Dendritic cell treated with granulocyte-macrophage colony-stimulating factor and Interleukin-4, amounts not matched to agents 40 ng/mL and 50 ng/mL, for 4 days (primary cell): ENCODE measurements at regions not wholly inside any gene's neighbourhood (a gene's known extent, or its start where the extent isn't known, plus 50 kb on each side); places are given as distances from the start of the nearest gene placed in this dataset.
"Not testable (repeated sequence)": the region's sequence is repeated elsewhere in the genome, so short reads cannot be mapped to it uniquely, and the experiment has no call there.

Experiments
- H3K27ac Mint-ChIP-seq: one replicate; pipeline ENCODE4 v1.8.0; 2022; ENCODE audit warnings: mild to moderate bottlenecking, mixed read lengths
- H3K27me3 Mint-ChIP-seq: one replicate; pipeline ENCODE4 v1.8.0; 2022; ENCODE audit warnings: mild to moderate bottlenecking, mixed read lengths
- H3K36me3 Mint-ChIP-seq: one replicate; pipeline ENCODE4 v1.8.0; 2022; ENCODE audit warnings: low read depth, mixed read lengths
- H3K4me1 Mint-ChIP-seq: one replicate; pipeline ENCODE4 v1.8.0; 2022; ENCODE audit warnings: low read depth, mixed read lengths
- H3K4me3 Mint-ChIP-seq: one replicate; pipeline ENCODE4 v1.8.0; 2022; ENCODE audit warnings: mild to moderate bottlenecking, moderate library complexity, mixed read lengths
- H3K9me3 Mint-ChIP-seq: one replicate; pipeline ENCODE4 v1.8.0; 2022; ENCODE audit warnings: mixed read lengths
- intact Hi-C: fragments of 100-400 bp; cut with micrococcal nuclease; formaldehyde crosslinking; loops from one replicate; pipeline ENCODE4 v1.15.0; 2022

DNA sequence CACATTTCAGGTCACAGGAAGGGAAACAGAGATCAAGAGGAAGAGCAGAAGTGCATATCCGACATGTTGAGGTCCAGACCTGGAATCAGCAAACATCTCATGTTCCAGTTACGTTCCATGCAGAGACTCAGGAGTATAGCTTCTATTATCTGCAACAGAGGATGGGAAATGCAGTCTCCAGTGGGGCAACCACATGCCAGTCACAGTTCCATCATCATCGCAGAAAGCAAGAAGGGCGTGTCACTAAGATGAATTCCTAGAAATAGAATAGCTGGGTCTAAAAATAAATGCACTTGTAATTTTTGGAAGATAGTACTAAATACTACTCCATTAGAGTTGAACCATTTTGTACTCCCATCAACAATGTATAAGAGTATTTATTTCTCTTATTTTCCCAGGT lies 133.2 kb upstream of the MDFIC start:
- Mint-ChIP-seq H3K27ac (no peak overlapping the region), H3K4me1 (no peaks in the 10 kb centered on the region), H3K4me3 (no peak overlapping the region), H3K9me3 (no peaks in the 10 kb centered on the region), H3K27me3 (no peaks in the 10 kb centered on the region), H3K36me3 (no peaks in the 10 kb centered on the region)
- intact Hi-C loops: no loop called here

DNA sequence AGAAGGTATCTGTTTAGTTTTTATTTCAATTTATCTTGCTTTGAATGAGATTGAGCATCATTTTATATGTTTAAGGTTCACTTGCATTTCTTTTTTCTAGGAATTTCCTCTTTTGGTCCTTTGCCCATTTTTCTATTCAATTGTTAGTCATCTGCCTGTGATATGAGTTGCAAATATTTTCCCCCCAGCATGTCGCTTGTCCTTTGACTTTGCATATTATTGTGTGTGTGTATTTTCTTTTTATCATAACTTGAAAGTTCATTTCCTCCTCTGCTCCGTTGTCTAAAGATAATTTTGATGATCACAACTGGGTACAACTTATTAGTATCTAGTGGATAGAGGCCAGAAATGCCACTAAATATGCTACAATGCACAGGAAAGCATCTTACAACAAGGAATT lies 132.7 kb upstream of the MDFIC start:
- Mint-ChIP-seq H3K4me3 (no peak overlapping the region), H3K9me3 (no peaks in the 10 kb centered on the region), H3K36me3 (no peaks in the 10 kb centered on the region), H3K4me1 (no peaks in the 10 kb centered on the region), H3K27me3 (no peaks in the 10 kb centered on the region), H3K27ac (no peak overlapping the region)
- intact Hi-C loops: no loop called here

- no peak overlapping the region for H3K4me3 Mint-ChIP-seq
- H3K9me3 Mint-ChIP-seq: no peaks in the 10 kb centered on the region
- no peaks in the 10 kb centered on the region for H3K4me1 Mint-ChIP-seq
- no peak overlapping the region for H3K27ac Mint-ChIP-seq
- H3K27me3 Mint-ChIP-seq: no peaks in the 10 kb centered on the region
- H3K36me3 Mint-ChIP-seq: no peaks in the 10 kb centered on the region
- intact Hi-C loops: no loop called here
Measured at GRCh38 chr7:114789871-114790311, 132.0 kb upstream of the MDFIC start.

GRCh38 chr7:114790521-114790920 lies 131.4 kb upstream of the MDFIC start:
- H3K4me3 Mint-ChIP-seq: no peak overlapping the region
- H3K27ac Mint-ChIP-seq: no peak overlapping the region
- no peaks in the 10 kb centered on the region for H3K9me3 Mint-ChIP-seq
- no peaks in the 10 kb centered on the region for H3K27me3 Mint-ChIP-seq
- no peaks in the 10 kb centered on the region for H3K36me3 Mint-ChIP-seq
- intact Hi-C loops: no loop called here
- no peaks in the 10 kb centered on the region for H3K4me1 Mint-ChIP-seq

GRCh38 chr7:114791771-114792170 lies 130.1 kb upstream of the MDFIC start:
- H3K4me1 Mint-ChIP-seq: no peaks in the 10 kb centered on the region
- no peak overlapping the region for H3K27ac Mint-ChIP-seq
- H3K36me3 Mint-ChIP-seq: no peaks in the 10 kb centered on the region
- no peaks in the 10 kb centered on the region for H3K9me3 Mint-ChIP-seq
- intact Hi-C loops: no loop called here
- H3K4me3 Mint-ChIP-seq: no peak overlapping the region
- H3K27me3 Mint-ChIP-seq: no peaks in the 10 kb centered on the region

DNA sequence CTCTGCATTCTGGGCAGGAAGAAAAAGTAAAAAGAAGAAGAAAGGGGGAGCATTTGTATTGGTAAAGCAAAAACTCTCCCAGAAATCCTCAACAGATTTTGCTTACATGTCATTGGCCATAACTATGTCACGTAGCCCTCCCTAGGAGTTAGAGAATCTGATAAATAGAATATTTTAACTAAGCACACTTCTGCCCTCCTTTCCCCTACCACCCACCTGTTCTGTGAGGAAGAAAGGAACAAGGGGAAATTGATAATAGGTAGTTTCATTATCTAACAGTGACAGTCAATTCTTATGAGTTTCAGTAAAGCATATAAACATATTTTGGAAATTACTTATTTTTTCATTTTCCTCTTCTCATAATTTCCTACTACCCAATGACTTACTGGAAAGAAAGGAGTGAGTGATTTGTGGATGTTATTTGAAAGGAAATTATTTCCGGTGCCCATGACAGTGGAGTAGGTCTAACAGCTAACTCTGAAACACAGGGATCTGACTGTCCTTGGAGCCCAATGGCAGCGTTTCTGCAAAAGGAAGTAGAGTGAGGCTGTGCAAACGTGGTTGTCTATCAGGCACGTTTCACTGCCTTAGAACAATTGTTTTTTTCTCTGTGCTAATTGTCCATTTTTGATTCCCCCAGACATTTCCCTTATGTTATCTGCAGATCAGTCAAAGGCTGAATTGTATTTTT lies 128.6 kb upstream of the MDFIC start:
- Mint-ChIP-seq H3K9me3 (no peaks in the 10 kb centered on the region), H3K4me3 (no peak overlapping the region), H3K4me1 (no peaks in the 10 kb centered on the region), H3K36me3 (no peaks in the 10 kb centered on the region), H3K27me3 (no peaks in the 10 kb centered on the region), H3K27ac (no peak overlapping the region)
- intact Hi-C loops: no loop called here

DNA sequence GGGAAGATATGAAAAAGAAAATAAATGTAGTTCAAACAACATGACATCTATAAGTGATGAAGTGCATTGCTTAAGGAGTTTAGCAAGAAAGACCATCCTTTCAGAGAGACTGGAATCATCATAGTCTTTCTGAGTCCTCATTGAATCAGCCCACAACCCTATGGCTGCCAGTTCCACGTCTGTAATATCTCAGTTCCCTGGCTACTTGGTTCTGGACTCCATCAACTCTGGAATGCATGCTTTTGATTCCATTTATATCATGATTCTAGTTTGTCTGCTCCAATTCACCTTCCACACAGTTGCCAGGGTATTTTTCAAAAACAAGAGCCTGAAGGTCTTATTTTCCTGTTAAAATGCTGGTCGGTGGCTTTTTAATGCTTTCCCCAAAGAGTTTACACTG lies 126.4 kb upstream of the MDFIC start:
- no peaks in the 10 kb centered on the region for H3K36me3 Mint-ChIP-seq
- H3K27ac Mint-ChIP-seq: no peak overlapping the region
- H3K4me1 Mint-ChIP-seq: no peaks in the 10 kb centered on the region
- H3K9me3 Mint-ChIP-seq: no peaks in the 10 kb centered on the region
- no peak overlapping the region for H3K4me3 Mint-ChIP-seq
- no peaks in the 10 kb centered on the region for H3K27me3 Mint-ChIP-seq
- intact Hi-C loops: no loop called here

DNA sequence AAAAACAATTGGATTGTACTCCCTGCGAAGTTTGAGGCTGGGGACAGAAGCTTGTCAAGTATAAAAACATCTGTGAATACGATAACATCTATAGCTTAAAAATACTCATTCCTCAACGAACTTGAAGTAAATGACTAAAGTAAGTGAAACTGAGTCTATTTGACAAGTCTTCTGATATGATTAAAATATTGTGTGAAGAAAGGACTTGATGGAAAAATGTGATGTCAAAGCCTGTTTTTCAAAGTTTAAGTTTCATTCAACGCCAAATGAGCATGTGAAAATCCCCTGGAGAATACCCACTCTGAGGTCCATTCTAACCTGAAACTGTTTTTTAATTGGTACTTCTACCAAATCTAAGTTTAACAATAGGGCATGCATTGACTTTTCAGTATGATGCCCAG lies 122.3 kb upstream of the MDFIC start:
- Mint-ChIP-seq H3K9me3 (no peaks in the 10 kb centered on the region), H3K27ac (no peak overlapping the region), H3K4me1 (no peaks in the 10 kb centered on the region), H3K36me3 (no peaks in the 10 kb centered on the region), H3K4me3 (no peak overlapping the region), H3K27me3 (no peaks in the 10 kb centered on the region)
- intact Hi-C loops: no loop called here

DNA sequence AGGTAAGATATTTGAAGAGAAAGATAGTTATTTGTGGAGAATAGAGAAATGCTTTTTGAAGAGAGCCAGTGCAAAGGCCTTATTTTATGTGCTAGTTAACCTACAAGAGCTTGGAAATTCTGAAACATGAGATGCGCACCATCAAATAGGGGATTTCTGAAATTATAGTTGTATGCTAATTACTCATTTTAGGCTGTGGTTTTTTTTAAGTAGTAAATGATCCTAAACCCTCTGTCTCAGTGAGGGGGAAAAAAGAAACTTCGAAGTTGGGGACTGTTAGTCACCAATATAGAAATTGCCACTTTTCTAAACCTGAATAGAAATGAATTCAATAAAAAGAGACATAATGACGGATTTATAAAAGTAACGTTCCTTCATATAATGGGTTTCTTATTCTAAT lies 119.3 kb upstream of the MDFIC start:
- H3K36me3 Mint-ChIP-seq: no peaks in the 10 kb centered on the region
- no peaks in the 10 kb centered on the region for H3K9me3 Mint-ChIP-seq
- no peak overlapping the region for H3K27ac Mint-ChIP-seq
- no peaks in the 10 kb centered on the region for H3K4me1 Mint-ChIP-seq
- intact Hi-C loops: no loop called here
- H3K4me3 Mint-ChIP-seq: no peak overlapping the region
- H3K27me3 Mint-ChIP-seq: no peaks in the 10 kb centered on the region

- Mint-ChIP-seq H3K4me1 (no peaks in the 10 kb centered on the region), H3K9me3 (no peaks in the 10 kb centered on the region), H3K4me3 (no peak overlapping the region), H3K27me3 (no peaks in the 10 kb centered on the region), H3K36me3 (no peaks in the 10 kb centered on the region), H3K27ac (no peak overlapping the region)
- intact Hi-C loops: no loop called here
Measured at GRCh38 chr7:114806590-114807162, 115.2 kb upstream of the MDFIC start.

DNA sequence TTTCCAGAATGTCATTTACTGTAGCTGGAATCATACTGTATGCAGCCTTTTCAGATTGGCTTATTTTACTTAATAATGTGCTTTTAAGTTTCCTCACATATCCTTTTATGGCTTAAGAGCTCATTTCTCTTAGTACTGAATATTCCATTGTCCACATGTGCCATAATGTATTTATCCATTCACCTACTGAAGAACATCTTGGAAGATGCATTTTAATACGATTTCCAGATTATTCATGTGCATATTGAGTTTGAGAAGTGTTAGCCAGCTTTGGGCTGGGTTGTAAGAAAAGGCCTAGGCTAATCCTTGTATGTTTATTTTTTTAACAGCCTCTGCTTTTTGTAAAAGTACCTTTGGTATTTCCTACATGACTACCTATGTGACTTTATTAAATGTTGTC lies 109.3 kb upstream of the MDFIC start:
- no peaks in the 10 kb centered on the region for H3K9me3 Mint-ChIP-seq
- H3K4me1 Mint-ChIP-seq: no peaks in the 10 kb centered on the region
- H3K4me3 Mint-ChIP-seq: no peak overlapping the region
- no peak overlapping the region for H3K27ac Mint-ChIP-seq
- H3K36me3 Mint-ChIP-seq: no peaks in the 10 kb centered on the region
- H3K27me3 Mint-ChIP-seq: no peaks in the 10 kb centered on the region
- intact Hi-C loops: no loop called here

GRCh38 chr7:114813624-114814023 lies 108.3 kb upstream of the MDFIC start:
- Mint-ChIP-seq H3K36me3 (no peaks in the 10 kb centered on the region), H3K9me3 (no peaks in the 10 kb centered on the region), H3K4me3 (no peak overlapping the region), H3K4me1 (no peaks in the 10 kb centered on the region), H3K27me3 (no peaks in the 10 kb centered on the region), H3K27ac (no peak overlapping the region)
- intact Hi-C loops: no loop called here

- H3K27ac Mint-ChIP-seq, intact Hi-C loops, H3K27me3 Mint-ChIP-seq, H3K9me3 Mint-ChIP-seq, H3K4me1 Mint-ChIP-seq, H3K36me3 Mint-ChIP-seq, H3K4me3 Mint-ChIP-seq: not testable (repeated sequence)
Measured at GRCh38 chr7:114817036-114817435, 104.9 kb upstream of the MDFIC start.

GRCh38 chr7:114818501-114818900 lies 103.4 kb upstream of the MDFIC start:
- Mint-ChIP-seq H3K9me3 (no peaks in the 10 kb centered on the region), H3K27ac (no peak overlapping the region), H3K4me1 (no peaks in the 10 kb centered on the region), H3K4me3 (no peak overlapping the region), H3K36me3 (no peaks in the 10 kb centered on the region), H3K27me3 (no peaks in the 10 kb centered on the region)
- intact Hi-C loops: no loop called here
